ENCODE measurements at regions not wholly inside any gene's neighbourhood (a gene's known extent, or its start where the extent isn't known, plus 50 kb on each side); places are given as distances from the start of the nearest gene placed in this dataset.
A peak's percentile ranks its signal among the peaks of the same experiment; 100 is the strongest.

DNA sequence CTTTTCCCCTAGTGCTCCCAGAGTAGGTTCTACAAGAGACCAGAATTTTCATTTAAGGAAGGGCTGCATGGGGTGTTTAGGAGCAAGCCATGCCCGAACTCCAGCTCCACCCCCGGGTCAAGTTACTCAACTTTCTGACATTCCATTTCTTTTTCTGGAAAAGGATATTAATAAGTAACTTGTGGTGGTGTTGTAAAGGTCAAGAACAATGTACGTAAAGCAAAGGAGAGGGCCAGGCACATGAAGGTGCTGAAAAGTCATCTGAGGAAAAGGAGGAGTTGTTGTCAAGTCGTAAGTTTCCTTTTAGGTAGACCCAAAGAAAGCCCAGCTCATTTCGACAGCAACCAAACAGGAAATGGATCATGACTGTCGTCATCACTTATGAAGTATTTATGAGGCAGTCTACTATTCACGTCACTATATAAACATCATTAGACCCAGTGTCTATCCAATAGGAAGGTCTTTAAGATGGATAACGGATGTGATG is 319.6 kb upstream of the IL12A start:
- no peaks in the 10 kb centered on the region for H3K27me3 ChIP-seq
- peaks cover 0 to 29% (median 6%) of the 10 kb centered on the region in 9 donors for H3K4me1 ChIP-seq
- H3K4me3 ChIP-seq: no peak overlapping the region
- TF ChIP-seq, protein P1, sequence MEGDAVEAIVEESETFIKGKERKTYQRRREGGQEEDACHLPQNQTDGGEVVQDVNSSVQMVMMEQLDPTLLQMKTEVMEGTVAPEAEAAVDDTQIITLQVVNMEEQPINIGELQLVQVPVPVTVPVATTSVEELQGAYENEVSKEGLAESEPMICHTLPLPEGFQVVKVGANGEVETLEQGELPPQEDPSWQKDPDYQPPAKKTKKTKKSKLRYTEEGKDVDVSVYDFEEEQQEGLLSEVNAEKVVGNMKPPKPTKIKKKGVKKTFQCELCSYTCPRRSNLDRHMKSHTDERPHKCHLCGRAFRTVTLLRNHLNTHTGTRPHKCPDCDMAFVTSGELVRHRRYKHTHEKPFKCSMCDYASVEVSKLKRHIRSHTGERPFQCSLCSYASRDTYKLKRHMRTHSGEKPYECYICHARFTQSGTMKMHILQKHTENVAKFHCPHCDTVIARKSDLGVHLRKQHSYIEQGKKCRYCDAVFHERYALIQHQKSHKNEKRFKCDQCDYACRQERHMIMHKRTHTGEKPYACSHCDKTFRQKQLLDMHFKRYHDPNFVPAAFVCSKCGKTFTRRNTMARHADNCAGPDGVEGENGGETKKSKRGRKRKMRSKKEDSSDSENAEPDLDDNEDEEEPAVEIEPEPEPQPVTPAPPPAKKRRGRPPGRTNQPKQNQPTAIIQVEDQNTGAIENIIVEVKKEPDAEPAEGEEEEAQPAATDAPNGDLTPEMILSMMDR (IDR thresholded peaks at IDR 0.05): no peak
- WGBS, 2 donors: 40 to 45% methylated on average over 8 of the region's 8 CpGs
- intact Hi-C loops (cut with DNase I): no loop called here
- DNase-seq (no peak), ATAC-seq (peak in 3 of 8 donors; percentile 50 to 73 (median 58))
- no peaks in the 10 kb centered on the region for H3K9me3 ChIP-seq
- H3K36me3 ChIP-seq: no peaks in the 10 kb centered on the region
- H3K27ac ChIP-seq: peak overlapping the region in 9 of 10 donors; percentile 6 to 73 (median 49)

DNA sequence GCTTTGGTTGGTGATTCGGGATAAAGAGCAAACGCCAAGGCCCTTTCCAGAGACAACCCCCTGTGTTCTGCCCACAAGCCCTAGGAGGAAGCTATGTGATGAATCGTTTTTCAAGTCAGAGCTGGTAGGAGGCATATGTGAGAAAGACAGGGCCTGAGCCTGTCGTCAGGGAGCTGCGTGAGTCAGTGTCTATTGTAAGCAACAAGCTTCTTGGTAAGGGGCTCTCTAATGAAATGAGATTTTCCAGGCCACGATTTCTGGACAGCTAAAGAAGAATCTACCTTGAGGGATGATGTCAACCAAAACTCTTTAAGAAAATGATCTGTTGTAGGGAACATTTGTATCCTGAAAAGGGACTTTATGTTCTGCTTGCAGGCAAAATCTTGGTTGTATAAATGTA is 318.9 kb upstream of the IL12A start:
- WGBS, 2 donors: 51 to 63% methylated on average over 6 of the region's 6 CpGs
- intact Hi-C loops (cut with DNase I): loop anchor here in 2 of 10 donors (5.0 to 10.0 kb wide), 2 partner anchors 47 to 65 kb away; no protein-coding TSS in a partner anchor
- peaks cover 0 to 29% (median 6%) of the 10 kb centered on the region in 9 donors for H3K4me1 ChIP-seq
- no peaks in the 10 kb centered on the region for H3K36me3 ChIP-seq
- no peak overlapping the region for H3K4me3 ChIP-seq
- TF ChIP-seq, protein P1 (IDR thresholded peaks at IDR 0.05): no peak
- no peaks in the 10 kb centered on the region for H3K27me3 ChIP-seq
- no peak for ATAC-seq
- no peak for DNase-seq
- no peaks in the 10 kb centered on the region for H3K9me3 ChIP-seq
- H3K27ac ChIP-seq: peak overlapping the region in 8 of 10 donors; percentile 15 to 73 (median 55)

DNA sequence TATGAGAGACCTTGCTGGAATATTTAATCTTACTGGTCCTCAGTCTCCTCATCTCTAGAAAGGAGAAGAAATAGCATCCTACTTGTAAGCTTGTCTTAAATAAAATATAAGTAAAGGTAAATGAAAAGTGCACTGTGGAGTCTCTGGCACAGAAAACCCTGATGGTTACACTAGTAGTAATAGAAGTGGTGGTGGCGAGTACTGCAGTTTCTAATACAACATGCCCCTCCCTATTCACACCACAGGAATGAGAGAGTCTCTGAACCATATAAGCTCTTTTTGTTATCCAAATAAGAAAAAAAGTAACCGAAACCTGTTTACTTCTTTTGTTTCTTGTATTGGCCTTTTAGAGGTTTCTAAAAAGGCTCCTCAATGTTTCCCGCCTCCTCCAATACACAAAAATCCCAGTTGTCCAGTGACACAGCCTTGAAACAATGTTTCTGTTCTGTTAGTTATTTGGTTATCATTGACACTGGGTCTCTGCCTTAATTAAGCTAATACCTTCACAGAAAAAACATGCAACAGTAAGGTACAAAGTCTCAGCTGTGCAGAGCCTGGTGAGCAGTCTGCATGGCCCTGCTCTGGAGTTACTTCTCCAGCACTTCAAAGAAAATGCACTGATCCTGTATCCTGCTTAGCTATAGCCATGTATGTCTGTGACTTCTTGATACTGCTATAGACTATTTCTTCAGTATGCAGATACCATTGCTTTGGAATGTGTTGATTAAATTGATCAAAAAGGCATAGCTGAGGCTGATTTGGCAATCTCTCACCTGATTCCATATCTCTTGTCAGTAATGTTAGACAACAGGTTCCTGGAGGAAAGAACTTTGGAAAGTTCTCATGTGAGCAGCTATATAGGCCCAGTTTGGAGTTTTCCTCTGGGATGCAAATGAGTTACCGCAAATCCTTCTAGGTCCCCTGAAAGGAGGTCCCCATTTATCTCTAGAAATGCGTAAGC is 315.6 kb upstream of the IL12A start:
- Histone ChIP-seq H3K27ac (no peak overlapping the region), H3K9me3 (no peaks in the 10 kb centered on the region), H3K4me1 (peaks cover 0 to 21% (median 4%) of the 10 kb centered on the region in 9 donors), H3K36me3 (no peaks in the 10 kb centered on the region), H3K4me3 (no peak overlapping the region), H3K27me3 (no peaks in the 10 kb centered on the region)
- ATAC-seq: no peak
- TF ChIP-seq, protein P1 (IDR thresholded peaks at IDR 0.05): no peak
- WGBS, 2 donors: 93 to 94% methylated on average over 5 of the region's 5 CpGs
- no peak for DNase-seq
- intact Hi-C loops (cut with DNase I): loop anchor here in 2 of 10 donors (5.0 to 10.0 kb wide), 2 partner anchors 51 to 62 kb away; no protein-coding TSS in a partner anchor

DNA sequence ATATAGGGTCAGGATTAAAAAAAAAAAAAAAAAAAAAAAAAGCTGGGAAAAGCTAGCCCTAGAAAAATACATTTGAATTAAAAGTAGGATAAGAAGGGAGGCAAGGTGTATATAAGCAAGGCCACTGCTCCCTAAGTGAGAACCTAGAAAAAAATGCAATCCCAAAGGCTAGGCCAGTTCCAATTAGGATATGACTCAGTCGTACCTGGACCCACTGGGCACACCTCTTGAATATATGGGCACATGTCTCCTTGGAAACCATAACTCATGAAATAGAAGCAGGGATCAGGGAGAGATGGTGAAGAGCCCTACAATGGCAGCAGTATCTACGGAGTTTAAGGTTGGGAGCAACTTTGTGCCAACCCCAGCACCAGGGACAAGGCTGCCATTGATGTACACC is 314.1 kb upstream of the IL12A start:
- no peaks in the 10 kb centered on the region for H3K9me3 ChIP-seq
- H3K36me3 ChIP-seq: no peaks in the 10 kb centered on the region
- H3K4me3 ChIP-seq: no peak overlapping the region
- H3K27me3 ChIP-seq: no peaks in the 10 kb centered on the region
- peaks cover 0 to 8% (median 0%) of the 10 kb centered on the region in 9 donors for H3K4me1 ChIP-seq
- DNase-seq (no peak), ATAC-seq (no peak)
- TF ChIP-seq, protein P1 (IDR thresholded peaks at IDR 0.05): no peak
- intact Hi-C loops (cut with DNase I): loop anchor here in 2 of 10 donors (5.0 to 10.0 kb wide), 2 partner anchors 52 to 60 kb away; no protein-coding TSS in a partner anchor
- H3K27ac ChIP-seq: no peak overlapping the region
- WGBS, 2 donors: 87 to 94% methylated on average over 2 of the region's 2 CpGs
